Right atrium auricular region (tissue), 2 donors: ENCODE measurements at regions not wholly inside any gene's neighbourhood (a gene's known extent, or its start where the extent isn't known, plus 50 kb on each side); places are given as distances from the start of the nearest gene placed in this dataset.

Experiments
- DNase-seq: peaks from one replicate; pipeline ENCODE4 v3.0.0-alpha.2; 2019; ENCODE audit warnings: low spot score
- H3K27ac ChIP-seq, 2 donors: fragments of 200-600 bp; sonication (generic); 1 replicate in 1 of 2; 2 replicates in 1 of 2; pipeline ENCODE4 v1.5.1; 2016 to 2019
- H3K27me3 ChIP-seq, 2 donors: fragments of 200-600 bp; sonication (generic); one replicate each; pipeline versions ENCODE4 v1.5.1 to v1.6.0; 2017 to 2019
- H3K36me3 ChIP-seq: fragments of 200-600 bp; sonication (generic); one replicate; pipeline ENCODE4 v1.5.1; 2016
- H3K4me1 ChIP-seq, 2 donors: fragments of 200-600 bp; sonication (generic); one replicate each; pipeline versions ENCODE4 v1.5.1 to v1.6.0; 2017 to 2019
- H3K4me3 ChIP-seq, 2 donors: fragments of 200-600 bp; sonication (generic); 1 replicate in 1 of 2; 2 replicates in 1 of 2; pipeline ENCODE4 v1.5.1; 2017 to 2019; ENCODE audit warnings: mild to moderate bottlenecking in 1 of 2, moderate library complexity in 1 of 2
- H3K9me3 ChIP-seq, 2 donors: fragments of 200-600 bp; sonication (generic); one replicate each; pipeline ENCODE4 v1.5.1; 2019
- TF ChIP-seq, protein P1 (sequence below), 2 donors: fragments of 200-600 bp; sonication (generic); IDR thresholded peaks; one replicate each; pipeline ENCODE4 v1.5.1; 2019; ENCODE audit warnings: antibody characterized with exemption in 2 of 2

DNA sequence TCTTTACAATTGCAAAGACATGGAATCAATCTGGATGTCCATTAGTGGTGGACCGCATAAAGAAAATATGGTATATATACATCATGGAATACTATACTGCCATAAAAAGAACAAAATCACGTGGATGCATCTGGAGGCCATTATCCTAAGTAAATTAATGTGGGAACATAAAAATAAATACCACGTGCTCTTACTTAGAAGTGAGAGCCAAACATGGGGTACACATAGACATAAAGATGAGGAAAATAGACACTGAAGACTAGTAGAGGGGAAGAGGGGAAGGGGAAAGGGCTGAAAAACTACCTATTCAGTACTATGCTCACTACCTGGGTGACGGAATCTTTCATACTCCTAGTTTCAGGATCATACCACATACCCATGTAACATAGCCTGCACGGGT, 179.3 kb upstream of the TECRL start:
- DNase-seq, result no peak
- Histone ChIP-seq H3K27ac (no peak overlapping the region), H3K4me1 (no peaks in the 10 kb centered on the region), H3K36me3 (no peaks in the 10 kb centered on the region), H3K4me3 (no peak overlapping the region), H3K9me3 (peaks cover 0 to 14% of the 10 kb centered on the region in 2 donors), H3K27me3 (no peaks in the 10 kb centered on the region)
- TF ChIP-seq, protein P1, sequence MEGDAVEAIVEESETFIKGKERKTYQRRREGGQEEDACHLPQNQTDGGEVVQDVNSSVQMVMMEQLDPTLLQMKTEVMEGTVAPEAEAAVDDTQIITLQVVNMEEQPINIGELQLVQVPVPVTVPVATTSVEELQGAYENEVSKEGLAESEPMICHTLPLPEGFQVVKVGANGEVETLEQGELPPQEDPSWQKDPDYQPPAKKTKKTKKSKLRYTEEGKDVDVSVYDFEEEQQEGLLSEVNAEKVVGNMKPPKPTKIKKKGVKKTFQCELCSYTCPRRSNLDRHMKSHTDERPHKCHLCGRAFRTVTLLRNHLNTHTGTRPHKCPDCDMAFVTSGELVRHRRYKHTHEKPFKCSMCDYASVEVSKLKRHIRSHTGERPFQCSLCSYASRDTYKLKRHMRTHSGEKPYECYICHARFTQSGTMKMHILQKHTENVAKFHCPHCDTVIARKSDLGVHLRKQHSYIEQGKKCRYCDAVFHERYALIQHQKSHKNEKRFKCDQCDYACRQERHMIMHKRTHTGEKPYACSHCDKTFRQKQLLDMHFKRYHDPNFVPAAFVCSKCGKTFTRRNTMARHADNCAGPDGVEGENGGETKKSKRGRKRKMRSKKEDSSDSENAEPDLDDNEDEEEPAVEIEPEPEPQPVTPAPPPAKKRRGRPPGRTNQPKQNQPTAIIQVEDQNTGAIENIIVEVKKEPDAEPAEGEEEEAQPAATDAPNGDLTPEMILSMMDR (IDR thresholded peaks at IDR 0.05), result no peak

DNA sequence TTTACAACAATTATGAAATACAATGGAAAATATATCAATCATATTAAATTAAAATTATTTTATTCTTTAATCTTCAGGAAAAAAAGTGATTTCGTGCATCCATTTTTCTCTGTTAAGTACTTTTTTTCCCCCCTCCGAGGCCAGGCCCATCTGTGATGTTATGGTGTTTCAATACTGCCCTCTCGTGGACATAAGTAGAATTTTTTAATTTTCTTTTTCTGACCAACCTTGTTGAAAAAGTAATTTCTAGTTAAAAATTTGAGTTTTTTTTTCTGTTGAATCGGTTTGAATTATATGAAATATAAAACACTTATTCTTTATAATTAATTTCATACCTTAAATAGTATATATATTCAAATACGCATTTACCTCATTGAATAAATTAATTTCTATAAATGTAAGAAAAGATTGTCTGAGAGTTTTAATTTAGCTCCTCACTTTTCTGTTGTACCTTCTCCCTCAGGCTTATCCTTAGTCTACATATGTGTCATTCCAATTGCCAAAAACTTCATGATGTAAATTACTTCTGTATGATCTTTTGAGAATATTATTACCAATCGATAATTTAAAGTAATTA, 175.8 kb upstream of the TECRL start:
- Histone ChIP-seq H3K4me1 (no peaks in the 10 kb centered on the region), H3K27ac (no peak overlapping the region), H3K27me3 (no peaks in the 10 kb centered on the region), H3K36me3 (no peaks in the 10 kb centered on the region), H3K4me3 (no peak overlapping the region), H3K9me3 (peaks cover 0 to 7% of the 10 kb centered on the region in 2 donors)
- TF ChIP-seq, protein P1 (IDR thresholded peaks at IDR 0.05), result peak; percentile 32 to 72
- DNase-seq, result no peak

DNA sequence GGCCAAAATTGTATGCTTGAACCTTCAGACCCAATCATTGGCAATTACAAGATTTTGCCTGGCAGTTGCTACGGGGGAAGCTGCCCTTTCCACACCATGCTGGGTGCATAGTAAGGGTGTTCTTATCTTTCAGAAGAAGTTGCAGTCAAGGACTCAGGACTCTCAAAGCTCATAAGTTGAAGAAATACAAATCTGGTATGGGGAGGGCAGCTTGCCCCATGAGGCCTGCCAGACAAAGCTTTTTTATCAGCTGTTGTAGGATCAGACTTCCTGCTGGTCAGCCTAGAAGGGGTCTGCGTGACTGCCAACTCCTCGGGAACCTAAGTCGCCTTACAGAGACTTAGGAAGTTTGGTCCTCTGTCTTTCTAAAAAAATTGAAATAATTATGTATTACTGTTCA, 174.9 kb upstream of the TECRL start:
- TF ChIP-seq, protein P1 (IDR thresholded peaks at IDR 0.05), result no peak
- no peak for DNase-seq
- Histone ChIP-seq H3K9me3 (no peaks in the 10 kb centered on the region), H3K36me3 (no peaks in the 10 kb centered on the region), H3K27me3 (no peaks in the 10 kb centered on the region), H3K27ac (no peak overlapping the region), H3K4me1 (no peaks in the 10 kb centered on the region), H3K4me3 (no peak overlapping the region)

DNA sequence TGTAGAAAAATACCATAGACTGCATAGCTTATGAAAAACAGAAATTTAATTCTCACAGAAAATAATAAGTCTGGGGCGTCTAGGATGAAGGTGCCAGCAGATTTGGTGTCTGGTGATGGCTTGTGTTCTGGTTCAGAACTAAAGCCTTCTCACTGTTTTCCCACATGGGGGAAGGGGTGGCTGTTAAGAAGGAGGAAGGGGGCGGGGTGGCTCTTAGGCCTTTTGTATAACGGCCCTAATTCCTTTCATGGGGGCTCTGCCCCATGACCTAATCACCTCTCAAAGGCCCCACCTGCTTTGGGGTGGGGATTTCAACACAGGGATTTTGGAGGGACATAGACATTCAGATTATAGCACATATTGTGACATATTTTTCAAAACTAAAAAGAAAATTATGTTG, 173.2 kb upstream of the TECRL start:
- TF ChIP-seq, protein P1 (IDR thresholded peaks at IDR 0.05), result no peak
- H3K27me3 ChIP-seq, result no peaks in the 10 kb centered on the region
- H3K9me3 ChIP-seq, result no peaks in the 10 kb centered on the region
- no peaks in the 10 kb centered on the region for H3K36me3 ChIP-seq
- no peak overlapping the region for H3K27ac ChIP-seq
- no peaks in the 10 kb centered on the region for H3K4me1 ChIP-seq
- no peak overlapping the region for H3K4me3 ChIP-seq
- no peak for DNase-seq

DNA sequence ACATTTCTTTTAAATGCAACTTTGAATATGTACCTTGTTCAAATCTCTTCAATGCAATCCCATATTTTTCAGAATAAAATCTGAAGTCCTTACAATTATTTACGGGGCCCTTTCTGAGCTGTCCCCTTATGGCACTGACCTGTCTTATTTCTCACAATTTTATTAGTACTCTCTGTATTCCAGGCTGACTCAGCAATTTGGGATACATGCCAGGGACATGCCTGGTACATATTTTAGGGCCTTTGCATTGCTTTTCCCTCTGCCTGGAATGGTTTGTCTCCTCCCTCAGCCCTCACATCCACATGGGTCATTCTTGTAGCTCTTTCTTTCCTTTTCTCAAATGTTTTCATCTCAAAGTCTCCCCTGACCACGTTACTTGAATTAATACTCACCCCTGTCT, 172.2 kb upstream of the TECRL start:
- H3K27me3 ChIP-seq, result no peaks in the 10 kb centered on the region
- no peaks in the 10 kb centered on the region for H3K36me3 ChIP-seq
- H3K9me3 ChIP-seq, result no peaks in the 10 kb centered on the region
- no peak for DNase-seq
- TF ChIP-seq, protein P1 (IDR thresholded peaks at IDR 0.05), result no peak
- no peaks in the 10 kb centered on the region for H3K4me1 ChIP-seq
- H3K27ac ChIP-seq, result no peak overlapping the region
- H3K4me3 ChIP-seq, result no peak overlapping the region

DNA sequence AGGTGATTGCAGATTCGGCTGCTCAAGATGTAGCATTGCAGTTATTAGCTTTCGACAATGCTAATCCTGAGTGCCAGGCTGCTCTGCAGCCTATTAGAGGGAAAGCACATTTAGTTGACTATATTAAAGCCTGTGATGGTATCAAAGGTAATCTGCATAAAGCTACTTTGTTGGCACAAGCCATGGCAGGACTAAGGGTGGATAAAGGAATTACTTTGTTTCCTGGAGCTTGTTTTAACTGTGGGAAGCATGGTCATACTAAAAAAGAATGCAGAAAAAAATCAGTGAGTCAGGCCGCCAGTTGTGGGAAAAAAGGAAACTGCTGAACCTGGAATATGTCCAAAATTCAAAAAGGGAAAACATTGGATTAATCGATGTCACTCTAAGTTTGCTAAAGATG, 154.9 kb upstream of the TECRL start:
- DNase-seq, result no peak
- Histone ChIP-seq H3K4me1 (no peaks in the 10 kb centered on the region), H3K4me3 (no peak overlapping the region), H3K27me3 (no peaks in the 10 kb centered on the region), H3K27ac (no peak overlapping the region), H3K9me3 (no peaks in the 10 kb centered on the region), H3K36me3 (no peaks in the 10 kb centered on the region)
- TF ChIP-seq, protein P1 (IDR thresholded peaks at IDR 0.05), result no peak
